HEK293T (cell line): ENCODE measurements at regions not wholly inside any gene's neighbourhood (a gene's known extent, or its start where the extent isn't known, plus 50 kb on each side); places are given as distances from the start of the nearest gene placed in this dataset.

Experiments
- CTCF ChIA-PET: fragments of 350-600 bp; formaldehyde crosslinking; extraction: SDS; loops from one replicate; lab custom pipeline; 2021; ENCODE audit warnings: antibody characterized with exemption, inconsistent platforms; lab: Yijun Ruan, JAX
- POLR2A ChIA-PET: fragments of 350-600 bp; formaldehyde crosslinking; extraction: SDS; loops from one replicate; lab custom pipeline; 2020; ENCODE audit warnings: antibody characterized with exemption, inconsistent platforms; lab: Yijun Ruan, JAX
- DNase-seq: peaks from one replicate; pipeline ENCODE4 v3.0.0; 2012; ENCODE audit warnings: mixed read lengths; ENCODE audit errors: extremely low spot score
- ARNT ChIP-seq: fragments of 450-650 bp; IDR thresholded peaks from 2 replicates; pipeline ENCODE4 v1.6.1; 2017; ENCODE audit warnings: mild to moderate bottlenecking
- BHLHE40 ChIP-seq: fragments of 450-650 bp; IDR thresholded peaks from 2 replicates; pipeline ENCODE4 v1.6.1; 2016; ENCODE audit warnings: mild to moderate bottlenecking, moderate library complexity, borderline replicate concordance
- CTBP1 ChIP-seq: fragments of 450-650 bp; IDR thresholded peaks from 2 replicates; pipeline ENCODE4 v1.6.1; 2016; ENCODE audit warnings: borderline replicate concordance
- ELF4 ChIP-seq: fragments of 450-650 bp; IDR thresholded peaks from 2 replicates; pipeline ENCODE4 v1.6.1; 2017; ENCODE audit warnings: antibody characterized with exemption
- FOXA1 ChIP-seq: fragments of 450-650 bp; IDR thresholded peaks from 2 replicates; pipeline ENCODE4 v1.6.1; 2016; ENCODE audit warnings: mild to moderate bottlenecking
- FOXK2 ChIP-seq: fragments of 450-650 bp; IDR thresholded peaks from 2 replicates; pipeline ENCODE4 v1.6.1; 2016; ENCODE audit warnings: mild to moderate bottlenecking
- FOXM1 ChIP-seq: fragments of 450-650 bp; IDR thresholded peaks from 2 replicates; pipeline ENCODE4 v1.6.1; 2017; ENCODE audit warnings: mild to moderate bottlenecking, borderline replicate concordance
- HDGF ChIP-seq: fragments of 450-650 bp; IDR thresholded peaks from 2 replicates; pipeline ENCODE4 v1.6.1; 2017; ENCODE audit warnings: antibody characterized with exemption, borderline replicate concordance
- L3MBTL2 ChIP-seq: fragments of 450-650 bp; conservative IDR thresholded peaks from 2 replicates; pipeline ENCODE4 v1.6.1; 2016; ENCODE audit warnings: mild to moderate bottlenecking
- LEF1 ChIP-seq: fragments of 450-650 bp; IDR thresholded peaks from 2 replicates; pipeline ENCODE4 v1.6.1; 2017; ENCODE audit warnings: mild to moderate bottlenecking, borderline replicate concordance
- NFRKB ChIP-seq: fragments of 450-650 bp; IDR thresholded peaks from 2 replicates; pipeline ENCODE4 v1.6.1; 2016; ENCODE audit warnings: mild to moderate bottlenecking, moderate library complexity
- SP1 ChIP-seq: fragments of 450-650 bp; IDR thresholded peaks from 2 replicates; pipeline ENCODE4 v1.6.1; 2017
- SUZ12 ChIP-seq: fragments of 450-650 bp; IDR thresholded peaks from 2 replicates; pipeline ENCODE4 v1.6.1; 2016; ENCODE audit warnings: mild to moderate bottlenecking
- TARDBP ChIP-seq: fragments of 450-650 bp; IDR thresholded peaks from 2 replicates; pipeline ENCODE4 v1.6.1; 2016
- ZNF384 ChIP-seq: fragments of 450-650 bp; IDR thresholded peaks from 2 replicates; pipeline ENCODE4 v1.6.1; 2016
- TF ChIP-seq, protein P1 (sequence below): fragments of 450-650 bp; IDR thresholded peaks from 2 replicates; pipeline ENCODE4 v1.6.1; 2016

DNA sequence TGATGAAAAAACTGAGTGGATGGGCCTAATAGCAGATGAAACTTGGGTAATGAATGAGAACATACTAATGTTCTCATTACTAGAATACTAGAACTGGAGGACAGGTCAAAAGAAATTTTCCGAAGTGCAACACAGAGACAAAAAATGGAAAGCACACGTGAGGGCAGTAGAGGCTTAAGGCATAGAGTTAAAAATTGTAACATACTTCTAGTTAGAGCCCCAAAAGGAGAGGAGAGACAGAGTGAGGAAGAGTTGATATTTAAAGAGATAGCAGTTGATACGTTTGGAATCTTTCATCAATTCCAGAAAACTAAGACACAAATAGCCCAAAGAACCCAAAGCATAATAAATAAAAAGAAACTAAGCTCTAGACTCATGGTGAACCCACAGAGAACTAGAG lies 327.9 kb downstream of the SQOR start:
- DNase-seq: no peak
- no peak for TF ChIP-seq ZNF384
- no peak for TF ChIP-seq SUZ12
- no peak for TF ChIP-seq CTBP1
- no peak for TF ChIP-seq TARDBP
- TF ChIP-seq SP1: no peak
- TF ChIP-seq, protein P1, sequence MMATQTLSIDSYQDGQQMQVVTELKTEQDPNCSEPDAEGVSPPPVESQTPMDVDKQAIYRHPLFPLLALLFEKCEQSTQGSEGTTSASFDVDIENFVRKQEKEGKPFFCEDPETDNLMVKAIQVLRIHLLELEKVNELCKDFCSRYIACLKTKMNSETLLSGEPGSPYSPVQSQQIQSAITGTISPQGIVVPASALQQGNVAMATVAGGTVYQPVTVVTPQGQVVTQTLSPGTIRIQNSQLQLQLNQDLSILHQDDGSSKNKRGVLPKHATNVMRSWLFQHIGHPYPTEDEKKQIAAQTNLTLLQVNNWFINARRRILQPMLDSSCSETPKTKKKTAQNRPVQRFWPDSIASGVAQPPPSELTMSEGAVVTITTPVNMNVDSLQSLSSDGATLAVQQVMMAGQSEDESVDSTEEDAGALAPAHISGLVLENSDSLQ: no peak
- TF ChIP-seq NFRKB: no peak
- TF ChIP-seq FOXA1: no peak
- TF ChIP-seq L3MBTL2: no peak
- ChIA-PET POLR2A (no interaction called here), CTCF (no interaction called here)

DNA sequence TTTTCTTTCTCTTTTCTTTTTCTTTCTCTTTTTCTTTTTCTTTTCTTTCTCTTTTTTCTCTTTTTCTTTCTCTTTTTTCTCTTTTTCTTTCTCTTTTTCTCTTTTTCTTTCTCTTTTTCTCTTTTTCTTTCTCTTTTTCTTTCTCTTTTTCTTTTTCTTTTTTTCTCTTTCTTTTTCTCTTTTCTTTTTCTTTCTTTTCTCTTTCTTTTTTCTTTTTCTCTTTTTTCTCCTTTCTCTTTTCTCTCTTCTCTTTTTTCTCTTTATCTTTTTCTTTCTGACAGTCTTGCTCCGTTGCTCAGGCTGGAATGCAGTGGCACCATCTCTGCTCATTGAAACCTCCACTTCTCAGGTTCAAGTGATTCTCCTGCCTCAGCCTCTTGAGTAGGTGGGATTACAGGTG lies 335.7 kb downstream of the SQOR start:
- no peak for DNase-seq
- POLR2A ChIA-PET: no interaction called here
- TF ChIP-seq SUZ12 (no peak), ZNF384 (no peak), LEF1 (no peak), L3MBTL2 (no peak), ARNT (no peak), CTBP1 (no peak), FOXA1 (no peak), FOXK2 (no peak), TARDBP (no peak), FOXM1 (no peak), NFRKB (no peak), BHLHE40 (no peak), SP1 (no peak), HDGF (no peak)
- TF ChIP-seq, protein P1: no peak
- CTCF ChIA-PET: no interaction called here

DNA sequence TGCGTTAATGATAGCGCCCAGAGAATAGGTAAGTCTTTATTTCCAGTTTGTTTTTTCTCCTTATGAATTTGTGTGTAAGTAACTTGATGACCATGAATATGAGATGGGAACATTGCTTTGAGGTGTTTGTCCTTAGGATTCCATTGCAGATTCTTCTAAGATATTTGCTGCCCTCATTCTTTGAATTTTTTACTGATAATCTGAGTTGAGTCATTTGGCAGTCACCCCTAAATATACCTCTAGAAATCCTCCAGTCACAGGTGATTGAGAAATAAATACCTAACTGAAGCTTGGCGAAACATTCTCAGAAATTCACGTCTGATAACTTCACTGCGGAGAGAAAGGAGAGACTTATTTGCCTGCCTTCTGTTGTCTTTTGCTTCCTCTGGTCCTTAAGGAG lies 345.5 kb downstream of the SQOR start:
- TF ChIP-seq SUZ12: no peak
- ChIA-PET CTCF (no interaction called here), POLR2A (no interaction called here)
- DNase-seq: no peak

DNA sequence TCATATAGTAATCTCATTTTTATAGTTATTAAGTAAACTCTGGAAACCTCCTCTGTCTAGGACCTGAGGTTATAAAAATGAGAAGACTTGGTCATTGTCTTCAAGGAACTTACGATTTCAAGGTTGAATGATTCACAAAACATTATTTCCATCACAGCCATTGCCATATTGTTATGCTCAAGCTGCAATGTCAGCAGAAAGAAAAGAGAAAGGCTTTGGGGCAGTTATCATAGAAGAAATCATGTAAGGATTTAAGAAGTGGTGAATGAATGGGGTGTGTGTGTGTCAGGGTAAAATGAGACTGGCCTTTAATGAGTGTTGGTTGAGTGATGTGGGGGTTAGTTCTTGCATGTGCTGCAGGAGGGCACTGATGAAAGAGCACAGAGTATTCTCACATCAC lies 346.8 kb downstream of the SQOR start:
- no peak for DNase-seq
- no peak for TF ChIP-seq ARNT
- ChIA-PET CTCF (no interaction called here), POLR2A (no interaction called here)

DNA sequence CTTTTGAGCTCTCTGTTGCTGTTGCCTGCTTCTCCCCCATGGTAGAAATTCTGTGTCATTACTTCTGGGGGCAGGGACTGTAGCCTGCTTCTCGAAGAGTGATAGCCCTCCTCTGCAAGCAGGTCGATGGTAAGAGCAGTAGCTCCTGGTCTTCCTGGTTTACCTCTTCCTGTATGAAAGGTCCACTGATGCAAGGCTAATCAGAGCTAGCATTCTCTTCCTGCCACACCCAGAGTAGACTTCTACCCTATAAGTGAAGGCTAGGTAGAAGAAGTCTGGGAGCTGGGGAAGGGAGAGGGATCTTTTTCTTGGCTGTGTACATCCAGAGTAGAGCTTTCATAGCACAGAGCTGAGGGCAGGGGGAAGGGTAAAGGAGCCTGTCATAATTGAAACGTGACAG lies 357.0 kb downstream of the SQOR start:
- DNase-seq: no peak
- TF ChIP-seq ARNT (no peak), FOXA1 (no peak), LEF1 (no peak), L3MBTL2 (no peak), SP1 (no peak), FOXK2 (no peak), BHLHE40 (no peak), HDGF (no peak), FOXM1 (no peak), TARDBP (no peak), SUZ12 (no peak), ELF4 (no peak), CTBP1 (no peak), NFRKB (no peak), ZNF384 (no peak)
- TF ChIP-seq, protein P1: no peak
- ChIA-PET POLR2A (no interaction called here), CTCF (no interaction called here)

DNA sequence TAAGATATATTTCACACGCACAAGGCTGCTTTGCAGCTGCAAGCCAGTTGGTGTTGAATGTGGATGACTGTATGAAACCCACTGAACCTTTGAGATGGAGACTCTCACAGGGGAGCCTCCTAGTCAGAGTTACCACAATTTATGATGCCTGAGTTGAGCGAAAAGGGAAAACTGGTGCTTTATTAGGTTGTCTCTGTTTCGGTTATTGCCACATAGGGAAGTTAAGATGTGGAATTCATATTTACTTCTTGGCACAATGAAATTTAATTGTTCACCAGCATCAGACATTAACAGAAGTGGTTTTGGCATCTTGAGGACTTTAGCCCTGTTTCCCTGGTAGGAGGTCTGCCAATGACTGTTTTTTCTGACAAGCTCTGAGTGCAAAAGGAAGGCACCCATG lies 358.2 kb downstream of the SQOR start:
- ChIA-PET POLR2A (interaction anchor here (0.6 kb wide), 1 partner anchor 1292 kb away, joined by 3 read pairs; no protein-coding TSS in a partner anchor), CTCF (no interaction called here)
- no peak for DNase-seq
- TF ChIP-seq NFRKB (no peak), SUZ12 (no peak), TARDBP (no peak), SP1 (no peak), ARNT (no peak), ZNF384 (no peak), ELF4 (no peak), FOXM1 (no peak), CTBP1 (no peak), FOXK2 (no peak), LEF1 (no peak), BHLHE40 (no peak), FOXA1 (no peak), L3MBTL2 (no peak), HDGF (no peak)
- TF ChIP-seq, protein P1: no peak
